Stimulated activated CD8-positive, alpha-beta memory T cell treated with anti-CD3 and anti-CD28 coated beads, Interleukin-12 subunit alpha, Interleukin-12 subunit beta, amount 100 ng/mL, for 24 hours (primary cell): ENCODE measurements at regions not wholly inside any gene's neighbourhood (a gene's known extent, or its start where the extent isn't known, plus 50 kb on each side); places are given as distances from the start of the nearest gene placed in this dataset.

Source experiments
- DNase-seq: peaks from one replicate; pipeline ENCODE4 v3.0.0-alpha.2; 2020; ENCODE audit errors: extremely low read depth

DNA sequence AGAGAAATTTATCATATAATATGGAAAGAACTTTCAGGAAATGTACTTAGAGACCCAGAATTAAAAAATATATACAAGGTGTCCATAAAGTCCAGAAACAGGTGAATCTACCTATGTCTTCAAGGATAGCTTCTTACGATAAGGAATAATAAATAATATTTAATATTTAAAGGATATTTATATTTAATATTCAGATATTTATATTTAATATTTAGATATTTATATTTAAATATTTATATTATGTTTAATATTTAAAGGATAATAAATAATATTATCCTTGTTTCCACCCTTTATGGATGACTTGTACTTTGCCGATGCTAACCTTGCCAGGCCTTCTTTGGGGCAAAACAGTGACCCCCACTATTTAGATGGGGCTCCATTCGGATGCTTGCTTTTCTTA is 169.5 kb upstream of the CADM1 start:
- DNase-seq, result no peak

GRCh38 chr11:115672999-115673411 is 168.8 kb upstream of the CADM1 start:
- DNase-seq, result no peak

DNA sequence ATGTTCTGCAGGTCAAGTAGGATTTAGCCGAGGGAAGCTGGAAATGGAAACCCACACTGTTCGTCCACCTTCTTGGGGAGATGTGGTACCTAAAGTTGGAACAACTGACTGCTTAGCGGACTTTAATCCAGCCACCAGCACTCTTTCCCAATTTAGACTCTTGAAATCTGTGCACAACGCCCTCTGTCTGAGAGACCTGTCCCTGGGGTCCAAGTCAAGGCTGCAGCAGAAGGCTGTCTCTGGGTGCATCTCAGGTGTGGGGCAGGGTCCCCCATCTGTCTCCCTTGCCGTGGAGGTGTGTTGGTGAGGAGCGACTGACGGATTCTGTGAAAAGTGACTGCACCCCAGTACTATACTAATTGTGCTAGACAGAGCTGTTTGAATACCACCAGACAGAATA is 168.2 kb upstream of the CADM1 start:
- no peak for DNase-seq

DNA sequence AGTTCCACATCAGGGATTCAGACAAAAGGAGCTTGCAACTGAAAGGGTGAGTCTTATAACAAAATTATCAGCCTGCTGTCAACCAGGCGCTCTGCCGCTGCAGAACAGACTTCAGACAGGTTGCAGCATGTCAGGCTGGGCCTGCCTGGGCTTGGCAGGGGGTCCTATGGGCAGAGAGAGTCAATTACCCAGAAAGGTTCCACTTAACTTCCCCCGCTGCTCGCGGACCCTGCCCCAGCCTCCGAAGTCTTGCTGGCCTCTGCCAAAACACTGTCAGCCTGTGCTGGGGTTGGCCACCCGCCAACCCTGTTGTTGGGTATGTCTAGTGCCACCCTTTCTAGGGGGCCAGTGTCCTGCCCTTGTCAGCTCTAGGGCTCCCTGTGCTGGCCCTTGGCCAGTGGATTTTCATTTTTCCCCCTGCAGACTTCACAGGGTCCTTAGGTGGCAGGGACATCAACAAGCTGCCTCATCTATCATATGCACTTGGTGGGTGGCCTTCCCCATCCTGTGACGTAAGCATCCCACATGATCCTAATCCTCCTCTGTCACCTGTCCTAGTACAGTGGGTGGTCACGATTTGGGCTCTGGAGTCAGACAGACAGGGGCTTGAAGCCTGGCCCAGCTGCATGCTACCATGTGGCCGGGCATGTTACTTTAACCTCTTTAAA is 166.5 kb upstream of the CADM1 start:
- DNase-seq, result no peak

DNA sequence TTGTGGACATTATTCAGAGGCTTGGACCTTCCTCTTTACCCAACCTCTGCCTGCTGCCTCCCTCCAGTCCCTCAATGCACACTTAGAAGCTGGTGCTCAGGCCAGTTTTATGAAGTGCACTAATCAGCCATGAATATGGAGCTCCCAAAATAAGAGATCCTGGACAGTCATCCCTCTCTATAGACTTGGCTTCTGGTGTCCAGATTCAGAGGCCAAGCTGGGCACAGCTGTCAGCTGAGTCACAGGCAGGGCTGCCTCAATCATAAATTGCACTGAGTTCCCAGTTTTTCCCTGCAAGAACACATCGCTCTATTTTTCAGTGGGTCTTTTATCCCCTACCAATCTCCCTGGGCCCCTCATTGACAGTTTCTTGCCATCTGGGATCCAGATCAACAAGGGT is 161.7 kb upstream of the CADM1 start:
- no peak for DNase-seq

- no peak for DNase-seq
Observed at GRCh38 chr11:115665175-115665821, 161.1 kb upstream of the CADM1 start.

DNA sequence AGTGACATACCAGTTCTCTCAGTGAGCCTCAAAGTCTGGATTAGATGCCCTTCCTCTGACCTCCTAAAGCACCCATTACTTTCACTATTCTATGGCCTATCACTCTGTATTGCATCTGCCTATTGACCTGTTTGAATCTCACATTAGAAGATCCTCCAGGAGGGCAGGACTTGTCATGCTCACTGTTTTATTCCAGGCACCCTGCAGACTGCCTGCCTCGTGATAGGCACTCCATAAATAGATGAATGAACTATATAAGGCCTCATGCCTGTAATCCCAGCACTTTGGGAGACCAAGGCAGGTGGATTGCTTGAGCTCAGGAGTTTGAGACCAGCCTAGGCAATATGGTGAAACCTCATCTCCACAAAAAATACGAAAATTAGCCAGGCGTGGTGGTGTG is 160.1 kb upstream of the CADM1 start:
- no peak for DNase-seq

DNA sequence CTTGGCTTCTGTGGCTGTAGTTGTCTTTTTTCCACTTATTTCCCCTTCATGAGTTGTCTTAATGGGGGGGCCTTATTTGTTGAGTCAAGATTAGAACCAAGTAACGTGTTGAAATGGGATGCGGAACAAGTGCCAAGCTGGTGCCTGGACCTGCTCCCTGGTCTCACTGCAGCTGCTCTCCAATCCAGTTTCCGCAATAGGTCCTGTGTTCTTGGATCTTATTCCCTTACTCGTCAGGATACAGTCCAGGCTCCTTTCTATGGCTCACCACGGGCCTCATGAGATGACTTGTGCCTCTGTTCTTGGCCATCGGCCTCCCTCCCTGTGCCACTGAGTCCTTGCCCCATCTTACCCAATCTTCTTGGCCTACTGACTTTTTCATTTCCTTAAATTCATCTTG is 159.6 kb upstream of the CADM1 start:
- DNase-seq, result no peak

- no peak for DNase-seq
Observed at GRCh38 chr11:115660030-115660805, 156.0 kb upstream of the CADM1 start.

- no peak for DNase-seq
Observed at GRCh38 chr11:115659061-115659963, 155.1 kb upstream of the CADM1 start.

GRCh38 chr11:115657586-115657985 is 153.4 kb upstream of the CADM1 start:
- no peak for DNase-seq

DNA sequence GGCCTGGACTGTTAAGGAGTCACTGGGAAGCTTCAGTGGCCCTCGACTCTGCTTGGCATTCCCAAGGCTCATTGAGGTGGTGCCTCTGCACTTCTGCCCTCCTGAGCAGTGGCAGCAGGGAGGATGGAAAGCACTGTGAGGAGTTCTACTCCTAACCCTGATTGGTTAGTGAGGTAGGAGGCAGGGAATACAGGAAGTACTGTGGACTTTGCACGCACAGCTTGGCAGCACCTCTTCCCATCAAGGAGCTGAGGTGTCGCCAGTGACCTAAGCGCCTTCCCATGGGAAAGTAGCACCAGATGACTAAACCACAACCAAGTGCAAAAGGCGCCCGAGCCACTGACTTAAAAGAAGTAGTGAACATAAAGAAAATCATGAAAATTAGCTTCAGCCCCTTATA is 152.5 kb upstream of the CADM1 start:
- no peak for DNase-seq

DNA sequence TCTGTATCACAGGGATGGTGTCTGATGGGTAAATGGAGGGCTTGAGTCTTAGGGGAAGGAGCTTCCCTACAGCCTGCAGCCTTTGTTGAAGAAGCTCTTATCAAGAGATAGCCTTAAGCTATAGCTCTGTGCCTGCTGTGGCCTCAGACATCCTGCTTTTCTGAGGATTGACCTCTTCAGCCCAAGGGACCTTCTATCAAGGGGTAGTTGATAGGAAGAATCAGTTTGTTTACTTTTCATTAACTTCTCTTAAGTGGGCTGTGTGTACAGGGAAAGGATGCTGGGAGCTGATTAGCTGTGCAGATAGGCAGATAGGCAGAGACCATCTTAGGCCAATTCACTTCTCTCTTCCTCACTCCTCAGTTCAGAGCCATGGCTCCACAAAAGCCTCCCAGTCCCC is 151.8 kb upstream of the CADM1 start:
- no peak for DNase-seq

- no peak for DNase-seq
Observed at GRCh38 chr11:115654792-115655191, 150.6 kb upstream of the CADM1 start.

- DNase-seq, result no peak
Observed at GRCh38 chr11:115653926-115654325, 149.7 kb upstream of the CADM1 start.

- DNase-seq, result no peak
Observed at GRCh38 chr11:115653076-115653475, 148.9 kb upstream of the CADM1 start.

DNA sequence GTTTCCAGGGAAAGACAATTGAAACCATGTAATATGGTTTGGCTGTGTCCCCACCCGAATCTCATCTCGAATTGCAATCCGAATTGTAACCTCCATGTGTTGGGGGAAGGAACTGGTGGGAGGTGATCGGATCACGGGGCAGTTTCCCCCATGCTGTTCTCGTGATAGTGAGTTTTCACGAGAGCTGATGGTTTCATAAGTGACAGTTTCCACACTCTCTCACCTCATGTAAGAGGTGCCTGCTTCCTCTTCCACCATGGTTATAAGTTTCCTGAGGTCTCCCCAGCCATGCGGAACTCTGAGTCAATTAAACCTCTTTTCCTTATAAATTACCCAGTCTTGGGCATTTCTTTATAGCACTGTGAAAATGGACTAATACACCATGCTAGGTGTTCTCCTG is 148.3 kb upstream of the CADM1 start:
- no peak for DNase-seq

DNA sequence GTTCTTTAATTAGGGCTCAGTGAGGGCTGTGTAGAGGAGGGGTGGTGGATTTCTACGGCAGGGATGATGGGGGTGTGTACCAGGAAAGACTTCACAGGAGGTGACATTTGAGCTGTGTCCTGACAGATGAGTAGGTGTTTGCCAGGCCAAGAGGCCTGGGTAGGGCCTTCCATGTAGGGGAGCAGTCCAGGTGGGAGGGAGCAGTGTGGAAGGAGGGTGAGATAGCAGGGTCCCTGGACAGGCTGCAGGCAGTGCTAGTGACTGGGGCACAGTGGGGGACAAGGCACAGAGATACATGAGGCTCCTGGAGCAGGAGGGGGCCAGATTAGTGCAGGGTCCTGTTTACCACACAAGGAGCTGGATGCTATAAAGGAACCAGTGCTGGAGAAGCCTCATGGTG is 147.9 kb upstream of the CADM1 start:
- DNase-seq, result no peak

- no peak for DNase-seq
Observed at GRCh38 chr11:115649461-115649860, 145.2 kb upstream of the CADM1 start.

DNA sequence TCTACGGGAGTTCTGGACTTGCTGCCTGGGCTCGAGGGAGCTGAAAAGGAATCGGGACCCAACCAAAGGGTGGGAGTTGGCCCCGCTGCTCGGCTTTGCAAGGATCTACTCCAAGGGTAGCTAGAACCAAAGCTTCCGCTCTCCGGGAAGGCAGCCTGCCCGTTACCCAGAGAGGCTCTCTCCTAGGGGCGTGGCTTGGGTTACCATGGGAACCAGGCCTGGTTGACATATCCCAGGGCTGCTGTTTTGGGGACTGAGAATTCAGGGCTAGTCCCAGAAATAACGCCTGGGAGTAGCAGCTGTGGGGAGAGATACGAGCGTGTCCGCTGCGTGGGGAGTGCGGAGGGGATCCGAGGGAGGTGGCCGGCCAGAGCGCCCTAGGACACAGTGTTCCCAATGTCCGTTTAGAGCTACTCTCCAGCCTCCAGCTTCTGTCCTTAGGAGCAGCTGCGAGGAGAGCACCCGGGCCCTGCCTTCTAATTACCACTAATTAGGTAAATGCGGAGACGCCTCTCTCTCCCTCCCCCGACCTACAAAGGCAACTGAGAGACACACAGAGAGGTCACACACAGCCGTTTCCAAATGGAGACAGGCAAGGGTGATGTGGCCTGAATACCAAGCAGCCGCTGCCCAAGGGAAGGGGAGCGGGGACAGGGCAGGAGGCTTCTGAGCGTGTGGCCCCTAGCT is 141.6 kb upstream of the CADM1 start:
- DNase-seq, result no peak

- DNase-seq, result no peak
Observed at GRCh38 chr11:115644856-115645255, 140.6 kb upstream of the CADM1 start.
